Frontal cortex (tissue), 4 donors: ENCODE measurements at regions not wholly inside any gene's neighbourhood (a gene's known extent, or its start where the extent isn't known, plus 50 kb on each side); places are given as distances from the start of the nearest gene placed in this dataset. TPM values are rescaled to one million over a fixed set of nuclear protein-coding genes. Genes with fewer than 3 reads are reported as not detected.

Experiments
- DNase-seq, 2 donors: peaks; one replicate each; pipeline ENCODE4 v3.0.0; 2012; ENCODE audit warnings: low spot score in 2 of 2
- FAIRE-seq: peaks from 2 replicates; lab custom pipeline; 2012; peaks lifted over from hg19 to GRCh38; lab: Jason Lieb, UNC
- small RNA-seq: library from RNA; depleted of rRNA; stranded (forward); fragments of <200 nt; gene quantifications from one replicate; pipeline ENCODE3, GENCODE V24; 2014
- donor health status: control.
- donor health status: control.
- donor health status: control.

- DNase-seq, result no peak
- no peak for FAIRE-seq
Observed at GRCh38 chr9:86449246-86449645, 95.0 kb upstream of the TUT7 start.

- no peak for FAIRE-seq
- no peak for DNase-seq
Observed at GRCh38 chr9:86445671-86446070, 91.5 kb upstream of the TUT7 start.

GRCh38 chr9:86443992-86444391, 89.8 kb upstream of the TUT7 start:
- FAIRE-seq, result no peak
- DNase-seq, result no peak

- FAIRE-seq (no peak), DNase-seq (peak in 1 of 2 donors; percentile 36)
Observed at GRCh38 chr9:86434039-86434726, 80.0 kb upstream of the TUT7 start.

DNA sequence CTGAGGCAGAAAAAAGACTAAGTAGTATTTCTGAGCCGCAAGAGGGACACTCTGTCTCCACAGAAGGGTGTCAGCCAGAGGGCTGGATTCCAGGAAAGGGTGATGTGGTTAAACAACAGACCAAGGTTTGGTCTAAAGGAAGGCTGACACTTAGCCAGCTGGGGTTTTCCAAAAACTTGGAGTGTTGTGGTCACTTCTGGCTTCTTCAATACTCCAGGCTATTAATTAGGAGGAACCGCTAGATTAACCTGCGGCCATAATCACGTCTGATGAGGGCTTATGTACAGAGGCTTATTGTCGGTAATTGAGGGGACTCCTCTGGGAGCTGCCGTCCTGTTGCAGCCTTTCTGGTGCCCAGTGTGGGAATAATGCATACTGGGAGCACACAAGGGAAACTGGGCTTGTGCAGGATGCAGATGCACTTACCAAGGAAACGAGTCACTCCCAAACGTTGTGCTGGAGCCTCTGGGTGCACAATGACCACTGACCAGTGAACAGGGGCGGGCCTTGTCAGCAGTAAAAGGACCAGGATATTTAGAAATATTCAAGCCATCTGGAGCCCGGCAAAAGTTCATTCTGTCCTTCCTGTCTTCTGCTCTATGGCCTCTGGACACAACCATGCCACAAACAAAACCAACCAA, 70.2 kb upstream of the TUT7 start:
- DNase-seq (no peak), FAIRE-seq (no peak)

DNA sequence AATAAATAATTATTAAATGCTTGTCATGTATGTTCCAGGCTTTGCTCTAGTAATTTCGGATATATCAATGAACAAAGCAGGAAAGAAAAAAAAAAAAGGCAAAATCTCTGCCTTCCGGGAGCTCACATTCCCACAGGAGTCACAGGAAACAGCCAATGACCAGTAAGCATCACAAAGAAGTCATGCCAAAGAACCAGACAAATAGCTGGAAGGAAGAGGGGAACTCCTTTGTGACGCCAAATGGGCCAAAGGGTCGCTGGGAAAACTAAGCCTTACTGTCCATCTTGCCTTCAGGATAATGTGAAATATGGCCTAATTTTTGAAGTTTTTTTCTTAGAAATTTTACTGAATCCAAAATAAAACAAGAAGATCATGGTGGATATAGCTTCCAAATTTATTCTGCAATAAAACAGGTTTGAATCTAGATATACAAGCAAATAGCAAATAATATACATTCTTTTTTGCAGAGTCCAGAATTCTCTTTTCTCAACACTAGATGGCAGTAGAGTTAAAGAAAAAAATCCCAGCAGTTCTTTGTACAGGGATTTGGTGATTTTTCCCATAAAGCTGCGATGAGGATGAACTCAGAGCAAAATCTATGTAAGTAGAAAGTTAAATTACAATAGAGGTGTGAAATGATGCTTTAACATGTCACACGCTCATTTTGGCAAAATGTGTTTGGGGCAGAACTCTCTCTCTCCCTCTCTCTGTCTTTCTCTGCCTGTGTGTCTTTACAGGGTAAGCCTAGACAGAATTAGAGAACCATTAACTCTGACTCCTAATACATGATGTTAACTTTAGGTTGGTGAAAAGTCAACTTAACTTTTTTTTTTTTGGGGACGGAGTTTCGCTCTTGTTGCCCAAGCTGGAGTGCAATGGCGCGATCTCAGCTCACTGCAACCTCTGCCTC, 60.0 kb upstream of the TUT7 start:
- DNase-seq (no peak), FAIRE-seq (peak; percentile 79)

- DNase-seq (no peak), FAIRE-seq (no peak)
Observed at GRCh38 chr9:86410281-86410680, 56.1 kb upstream of the TUT7 start.

DNA sequence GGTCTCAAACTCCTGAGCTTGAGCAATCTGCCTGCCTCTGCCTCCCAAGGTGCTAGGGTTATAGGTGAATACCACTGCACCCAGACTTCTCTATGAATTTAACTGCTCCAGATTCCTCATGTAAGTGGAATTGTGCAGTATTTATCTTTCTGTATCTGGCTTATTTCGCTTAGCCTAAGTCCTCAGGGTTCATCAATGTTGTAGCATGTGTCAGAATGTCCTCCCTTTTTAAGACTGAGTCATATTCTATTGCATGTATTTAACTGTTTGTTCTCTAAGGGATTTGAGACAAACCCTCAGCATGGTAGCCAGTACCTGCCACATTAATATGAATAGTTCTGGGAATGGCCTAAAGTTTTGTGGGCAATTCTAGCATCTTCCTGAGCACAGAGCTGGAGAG, 53.9 kb upstream of the TUT7 start:
- no peak for FAIRE-seq
- DNase-seq, result no peak

DNA sequence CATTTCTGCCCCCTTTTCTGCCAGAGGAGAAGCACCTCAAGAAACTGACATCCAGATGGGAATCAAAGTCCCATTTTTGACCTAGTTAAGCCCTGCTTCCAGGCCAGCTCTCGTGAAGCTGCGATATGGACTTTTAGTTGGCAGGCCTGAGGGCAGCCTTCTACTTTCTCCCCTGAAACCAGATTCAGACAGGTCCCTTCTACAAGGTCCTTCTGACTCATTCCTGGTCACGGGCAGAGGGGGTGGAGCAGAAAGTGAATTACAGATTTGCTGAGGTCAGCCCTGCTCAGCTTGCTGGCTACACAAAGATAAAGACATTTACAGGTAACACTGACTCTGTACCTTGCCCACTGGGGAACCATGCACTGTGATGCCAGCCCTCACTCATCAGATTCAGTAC, 52.8 kb upstream of the TUT7 start:
- no peak for DNase-seq
- no peak for FAIRE-seq

- no peak for FAIRE-seq
- DNase-seq, result no peak
Observed at GRCh38 chr9:86406366-86406765, 52.2 kb upstream of the TUT7 start.

GRCh38 chr9:86405926-86406325, 51.7 kb upstream of the TUT7 start:
- DNase-seq, result peak in 1 of 2 donors; percentile 16
- FAIRE-seq, result no peak

DNA sequence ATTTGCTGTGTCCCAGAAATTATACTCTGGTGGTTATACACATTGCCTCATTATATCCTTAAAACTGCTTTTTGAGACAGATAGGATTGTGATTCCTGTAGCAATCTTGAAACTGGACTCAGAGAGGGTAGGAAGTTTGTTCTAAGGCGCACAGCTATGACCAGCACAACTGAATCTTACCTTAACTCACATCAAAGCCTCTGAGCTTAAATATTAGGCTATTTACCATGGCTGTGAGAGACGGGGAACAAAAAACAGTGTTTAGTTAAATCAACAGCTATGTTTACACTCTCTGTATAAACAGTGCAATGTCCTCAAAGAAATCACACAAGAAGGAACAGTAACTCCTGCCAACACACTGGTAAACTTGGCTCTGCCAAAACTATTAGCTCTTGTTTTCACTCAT, 50.9 kb upstream of the TUT7 start:
- DNase-seq (no peak), FAIRE-seq (no peak)

Small RNA genes lying in the stretch of these regions (small RNA-seq; reads per million reads assigned to genes)
- gene AL158828.1 (not detected), gene RNU2-36P (1.2 reads per million, percentile 71 among the genes with 10 or more reads in this experiment)
